Lung (tissue), 11 donors: ENCODE measurements at regions not wholly inside any gene's neighbourhood (a gene's known extent, or its start where the extent isn't known, plus 50 kb on each side); places are given as distances from the start of the nearest gene placed in this dataset.
A peak's percentile ranks its signal among the peaks of the same experiment; 100 is the strongest.

Source experiments
- ATAC-seq: fragments of 200-7000 bp; cut with Tn5 transposase; one replicate; pipeline ENCODE4 v1.9.1; 2020; ENCODE audit warnings: moderate number of reproducible peaks; ENCODE audit not compliant: insufficient read depth, low FRiP score
- DNase-seq, 3 donors: peaks; one replicate each; pipeline ENCODE4 v3.0.0-alpha.2; 2013 to 2017
- H3K27ac ChIP-seq, 2 donors: one replicate each; pipeline ENCODE4 v1.5.1; 2013; ENCODE audit warnings: mild to moderate bottlenecking in 2 of 2, moderate library complexity in 2 of 2, control low read depth in 1 of 2, inconsistent platforms in 1 of 2, low read depth in 1 of 2, low read length in 1 of 2
- H3K27me3 ChIP-seq, 3 donors: one replicate each; pipeline ENCODE4 v1.5.1; 2013; ENCODE audit warnings: low read length in 2 of 3; ENCODE audit not compliant: control insufficient read depth in 3 of 3, insufficient read depth in 3 of 3
- H3K36me3 ChIP-seq, 4 donors: one replicate each; pipeline ENCODE4 v1.5.1; 2013; ENCODE audit warnings: low read length in 4 of 4, mild to moderate bottlenecking in 1 of 4, moderate library complexity in 1 of 4; ENCODE audit not compliant: control insufficient read depth in 4 of 4, insufficient read depth in 4 of 4
- H3K4me1 ChIP-seq, 5 donors: one replicate each; pipeline ENCODE4 v1.5.1; 2013; ENCODE audit warnings: low read length in 5 of 5, mild to moderate bottlenecking in 2 of 5, moderate library complexity in 1 of 5; ENCODE audit not compliant: control insufficient read depth in 5 of 5, insufficient read depth in 5 of 5
- H3K4me3 ChIP-seq: one replicate; pipeline ENCODE4 v1.5.1; 2013; ENCODE audit warnings: mild to moderate bottlenecking, control low read depth, moderate library complexity
- H3K9ac ChIP-seq, 2 donors: one replicate each; pipeline ENCODE4 v1.5.1; 2013; ENCODE audit warnings: low read length in 2 of 2, control low read depth in 1 of 2; ENCODE audit not compliant: insufficient read depth in 1 of 2
- H3K9me3 ChIP-seq, 4 donors: one replicate each; pipeline ENCODE4 v1.5.1; 2013; ENCODE audit warnings: low read length in 3 of 4, mild to moderate bottlenecking in 1 of 4, moderate library complexity in 1 of 4; ENCODE audit not compliant: control insufficient read depth in 4 of 4, insufficient read depth in 3 of 4
- WGBS, 2 donors: extraction: QIAGEN DNeasy Blood & Tissue Kit; methylation state at CpG; one replicate each; pipeline ENCODE4 v1.1.7; 2013; 5-methylcytosine and 5-hydroxymethylcytosine counted together
- TF ChIP-seq, protein P1 (sequence below): IDR thresholded peaks from 2 replicates; pipeline ENCODE4 v1.5.1; 2012; ENCODE audit warnings: mild to moderate bottlenecking; ENCODE audit errors: control extremely low read depth, extremely low read depth
- donor health status: control.
- donor health status: control.
- donor health status: Bipolar disorder and iron deficiency.
- donor health status: healthy.
- donor health status: DM: yes; HTN: yes; CAD: no.

- H3K4me1 ChIP-seq = peaks cover 0 to 8% (median 0%) of the 10 kb centered on the region in 5 donors
- H3K4me3 ChIP-seq = no peak overlapping the region
- H3K27me3 ChIP-seq = peaks cover 5 to 19% (median 11%) of the 10 kb centered on the region in 3 donors
- TF ChIP-seq, protein P1, sequence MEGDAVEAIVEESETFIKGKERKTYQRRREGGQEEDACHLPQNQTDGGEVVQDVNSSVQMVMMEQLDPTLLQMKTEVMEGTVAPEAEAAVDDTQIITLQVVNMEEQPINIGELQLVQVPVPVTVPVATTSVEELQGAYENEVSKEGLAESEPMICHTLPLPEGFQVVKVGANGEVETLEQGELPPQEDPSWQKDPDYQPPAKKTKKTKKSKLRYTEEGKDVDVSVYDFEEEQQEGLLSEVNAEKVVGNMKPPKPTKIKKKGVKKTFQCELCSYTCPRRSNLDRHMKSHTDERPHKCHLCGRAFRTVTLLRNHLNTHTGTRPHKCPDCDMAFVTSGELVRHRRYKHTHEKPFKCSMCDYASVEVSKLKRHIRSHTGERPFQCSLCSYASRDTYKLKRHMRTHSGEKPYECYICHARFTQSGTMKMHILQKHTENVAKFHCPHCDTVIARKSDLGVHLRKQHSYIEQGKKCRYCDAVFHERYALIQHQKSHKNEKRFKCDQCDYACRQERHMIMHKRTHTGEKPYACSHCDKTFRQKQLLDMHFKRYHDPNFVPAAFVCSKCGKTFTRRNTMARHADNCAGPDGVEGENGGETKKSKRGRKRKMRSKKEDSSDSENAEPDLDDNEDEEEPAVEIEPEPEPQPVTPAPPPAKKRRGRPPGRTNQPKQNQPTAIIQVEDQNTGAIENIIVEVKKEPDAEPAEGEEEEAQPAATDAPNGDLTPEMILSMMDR = no peak
- no peaks in the 10 kb centered on the region for H3K36me3 ChIP-seq
- WGBS, 2 donors = 91 to 94% methylated on average over 7 of the region's 7 CpGs
- no peak overlapping the region for H3K9ac ChIP-seq
- DNase-seq = no peak
- no peak overlapping the region for H3K27ac ChIP-seq
- H3K9me3 ChIP-seq = peaks cover 0 to 10% (median 0%) of the 10 kb centered on the region in 4 donors
- ATAC-seq = no peak
Measured at GRCh38 chr14:103271189-103271588, 62.8 kb upstream of the EIF5 start.

- TF ChIP-seq, protein P1 = no peak
- no peak overlapping the region for H3K9ac ChIP-seq
- 6% methylated on average over 46 to 63 of the region's 63 CpGs for WGBS, 2 donors
- H3K27ac ChIP-seq = no peak overlapping the region
- peak overlapping the region; percentile 31 for H3K4me3 ChIP-seq
- H3K4me1 ChIP-seq = peaks cover 0 to 8% (median 0%) of the 10 kb centered on the region in 5 donors
- ATAC-seq (peak; percentile 34), DNase-seq (peak; percentile 69 to 82 (median 80))
- peaks cover 5 to 37% (median 28%) of the 10 kb centered on the region in 3 donors for H3K27me3 ChIP-seq
- H3K36me3 ChIP-seq = no peaks in the 10 kb centered on the region
- peaks cover 0 to 13% (median 0%) of the 10 kb centered on the region in 4 donors for H3K9me3 ChIP-seq
Measured at GRCh38 chr14:103273145-103273744, 60.8 kb upstream of the EIF5 start.

DNA sequence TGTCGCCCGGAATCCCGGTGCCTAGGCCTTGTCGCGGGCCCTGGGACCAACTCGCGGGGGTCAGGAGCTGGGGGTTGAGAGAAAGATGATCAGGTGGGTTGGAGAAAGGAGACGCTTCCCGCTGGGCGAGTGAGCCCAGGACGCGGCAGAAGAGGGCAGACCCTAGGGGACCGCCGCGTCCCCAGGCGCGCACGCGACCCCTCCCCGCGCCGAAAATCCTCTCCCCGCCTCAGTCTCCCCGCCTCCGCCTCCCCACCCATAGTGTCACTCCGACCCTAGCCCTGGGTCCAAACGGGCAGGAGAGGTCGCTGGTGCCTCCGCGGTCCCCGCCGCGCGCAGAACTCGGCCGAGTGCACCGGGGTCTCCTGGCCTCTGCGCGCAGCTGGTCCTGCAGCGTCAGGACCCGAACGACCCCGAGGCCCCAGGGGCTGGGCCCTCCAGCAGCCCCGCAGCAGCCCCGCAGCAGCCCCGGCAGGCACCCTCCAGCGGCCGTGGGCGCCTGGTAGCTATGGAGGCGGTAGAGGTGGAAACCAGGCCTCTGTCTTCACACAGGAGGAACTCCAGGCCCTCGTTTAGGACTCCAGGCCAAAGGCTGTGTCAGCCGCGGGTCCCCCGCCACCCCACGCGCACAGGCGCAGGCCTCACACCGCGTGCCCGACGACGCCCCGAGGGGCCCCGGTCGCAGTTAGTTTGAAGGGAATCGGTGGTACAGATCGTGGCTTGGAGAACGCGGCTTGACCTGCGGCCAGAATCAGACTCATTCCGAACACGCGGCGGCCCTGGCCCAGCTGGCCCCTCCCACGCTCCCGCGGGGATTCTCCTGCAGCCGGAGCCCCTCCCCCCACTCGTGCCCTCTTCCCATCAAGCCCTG lies 60.1 kb upstream of the EIF5 start:
- Histone ChIP-seq H3K4me1 (peaks cover 0 to 8% (median 0%) of the 10 kb centered on the region in 5 donors), H3K9ac (no peak overlapping the region), H3K9me3 (peaks cover 0 to 13% (median 0%) of the 10 kb centered on the region in 4 donors), H3K4me3 (peak overlapping the region; percentile 9), H3K27me3 (peaks cover 5 to 39% (median 29%) of the 10 kb centered on the region in 3 donors), H3K27ac (no peak overlapping the region), H3K36me3 (no peaks in the 10 kb centered on the region)
- no peak for DNase-seq
- ATAC-seq = peak; percentile 19
- TF ChIP-seq, protein P1 = no peak
- WGBS, 2 donors = 14 to 21% methylated on average over 69 to 79 of the region's 79 CpGs
